ENCODE measurements at regions not wholly inside any gene's neighbourhood (a gene's known extent, or its start where the extent isn't known, plus 50 kb on each side); places are given as distances from the start of the nearest gene placed in this dataset.

DNA sequence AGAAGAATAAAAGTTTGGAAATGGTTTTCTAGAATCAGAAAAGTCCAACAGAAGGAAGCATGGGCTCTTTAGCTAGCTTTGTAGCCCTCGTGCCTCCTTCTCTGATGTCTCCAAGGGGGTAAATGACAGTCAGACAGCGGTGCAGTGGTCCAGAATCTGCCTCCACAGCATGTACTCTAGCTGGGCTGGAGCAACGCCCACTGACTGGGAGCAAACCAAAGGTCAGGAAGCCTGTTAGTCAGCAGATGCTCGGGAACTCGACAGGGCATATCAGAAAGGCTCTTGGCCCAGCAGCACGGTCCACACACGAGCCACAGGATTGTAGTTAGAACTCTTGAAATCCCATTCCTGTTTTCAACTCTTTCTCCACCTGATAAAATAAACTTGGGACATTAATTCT, 164.3 kb downstream of the GRIN2B start:
- Histone ChIP-seq H3K4me3 (replicated peaks; ENCODE audit: low read depth, low read length) (no peak overlapping the region), H3K27me3 (replicated peaks; ENCODE audit: control insufficient read depth, insufficient read depth, low read length) (no peaks in the 10 kb centered on the region), H3K36me3 (ENCODE audit: control insufficient read depth, insufficient read depth, low read length) (no peaks in the 10 kb centered on the region)
- TF ChIP-seq, protein P1, sequence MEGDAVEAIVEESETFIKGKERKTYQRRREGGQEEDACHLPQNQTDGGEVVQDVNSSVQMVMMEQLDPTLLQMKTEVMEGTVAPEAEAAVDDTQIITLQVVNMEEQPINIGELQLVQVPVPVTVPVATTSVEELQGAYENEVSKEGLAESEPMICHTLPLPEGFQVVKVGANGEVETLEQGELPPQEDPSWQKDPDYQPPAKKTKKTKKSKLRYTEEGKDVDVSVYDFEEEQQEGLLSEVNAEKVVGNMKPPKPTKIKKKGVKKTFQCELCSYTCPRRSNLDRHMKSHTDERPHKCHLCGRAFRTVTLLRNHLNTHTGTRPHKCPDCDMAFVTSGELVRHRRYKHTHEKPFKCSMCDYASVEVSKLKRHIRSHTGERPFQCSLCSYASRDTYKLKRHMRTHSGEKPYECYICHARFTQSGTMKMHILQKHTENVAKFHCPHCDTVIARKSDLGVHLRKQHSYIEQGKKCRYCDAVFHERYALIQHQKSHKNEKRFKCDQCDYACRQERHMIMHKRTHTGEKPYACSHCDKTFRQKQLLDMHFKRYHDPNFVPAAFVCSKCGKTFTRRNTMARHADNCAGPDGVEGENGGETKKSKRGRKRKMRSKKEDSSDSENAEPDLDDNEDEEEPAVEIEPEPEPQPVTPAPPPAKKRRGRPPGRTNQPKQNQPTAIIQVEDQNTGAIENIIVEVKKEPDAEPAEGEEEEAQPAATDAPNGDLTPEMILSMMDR (IDR thresholded peaks at IDR 0.05; ENCODE audit: insufficient read depth, low read length, poor library complexity, severe bottlenecking): no peak
- DNase-seq (ENCODE audit: extremely low read depth, insufficient read length): no peak

DNA sequence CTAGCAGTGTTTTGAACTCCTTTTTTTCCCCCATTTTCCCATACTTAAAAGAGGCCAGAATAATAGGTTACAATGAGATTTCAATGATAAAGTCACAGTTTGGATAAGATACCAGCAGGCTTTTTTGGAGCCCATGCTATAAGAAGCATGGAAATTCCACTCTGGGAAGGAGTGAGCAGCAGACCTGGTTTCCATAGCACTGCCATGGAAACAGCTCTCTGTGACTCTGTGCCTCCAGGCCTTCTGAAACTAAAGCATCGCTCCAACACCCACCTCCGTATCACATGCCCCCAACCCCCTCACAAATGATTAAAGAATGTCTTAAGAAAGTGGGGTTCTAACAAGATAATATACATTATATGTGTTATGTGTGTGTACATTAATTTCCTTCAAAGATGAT, 165.0 kb downstream of the GRIN2B start:
- Histone ChIP-seq H3K36me3 (ENCODE audit: control insufficient read depth, insufficient read depth, low read length) (no peaks in the 10 kb centered on the region), H3K4me3 (replicated peaks; ENCODE audit: low read depth, low read length) (no peak overlapping the region), H3K27me3 (replicated peaks; ENCODE audit: control insufficient read depth, insufficient read depth, low read length) (no peaks in the 10 kb centered on the region)
- no peak for DNase-seq (ENCODE audit: extremely low read depth, insufficient read length)
- TF ChIP-seq, protein P1 (IDR thresholded peaks at IDR 0.05; ENCODE audit: insufficient read depth, low read length, poor library complexity, severe bottlenecking): no peak

DNA sequence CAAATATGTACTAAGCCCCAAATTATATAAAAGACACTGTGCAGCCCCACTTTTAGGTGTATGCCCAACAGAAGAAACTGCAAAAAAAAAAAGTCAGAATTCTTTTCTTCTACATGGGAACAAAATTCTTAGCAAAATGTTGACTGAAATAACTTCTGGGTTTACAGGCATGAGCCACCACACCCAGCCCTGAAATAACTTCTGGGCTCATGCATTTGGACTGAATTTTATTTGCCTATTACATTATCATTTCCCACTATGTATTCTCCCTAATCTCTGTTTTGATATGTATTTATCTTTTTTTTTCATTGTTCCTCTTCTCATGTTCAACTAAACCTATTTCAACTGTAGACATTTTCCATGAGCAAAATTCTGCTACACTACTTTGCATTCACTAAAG, 169.2 kb downstream of the GRIN2B start:
- no peak for DNase-seq (ENCODE audit: extremely low read depth, insufficient read length)
- TF ChIP-seq, protein P1 (IDR thresholded peaks at IDR 0.05; ENCODE audit: insufficient read depth, low read length, poor library complexity, severe bottlenecking): no peak
- no peaks in the 10 kb centered on the region for H3K27me3 ChIP-seq (replicated peaks; ENCODE audit: control insufficient read depth, insufficient read depth, low read length)
- H3K4me3 ChIP-seq (replicated peaks; ENCODE audit: low read depth, low read length): no peak overlapping the region
- no peaks in the 10 kb centered on the region for H3K36me3 ChIP-seq (ENCODE audit: control insufficient read depth, insufficient read depth, low read length)

DNA sequence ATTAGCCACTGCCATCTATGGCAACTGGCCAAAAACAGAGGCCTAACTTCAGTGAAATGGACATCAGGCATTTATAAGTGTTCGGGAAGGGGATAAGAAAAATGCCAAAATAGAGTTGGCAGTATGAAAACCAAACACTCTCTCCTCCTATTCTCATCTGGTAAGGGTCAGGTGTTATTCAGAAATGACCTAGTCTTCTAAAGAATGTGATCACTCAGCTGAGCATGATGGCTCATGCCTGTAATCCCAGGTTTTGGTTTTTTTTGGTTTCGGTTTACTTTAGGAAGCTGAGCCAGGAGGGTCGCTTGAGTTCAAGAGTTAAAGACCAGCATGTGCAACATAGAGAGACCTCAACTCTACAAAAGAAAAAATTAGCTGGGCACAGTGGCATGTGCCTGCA, 170.3 kb downstream of the GRIN2B start:
- TF ChIP-seq, protein P1 (IDR thresholded peaks at IDR 0.05; ENCODE audit: insufficient read depth, low read length, poor library complexity, severe bottlenecking): no peak
- no peaks in the 10 kb centered on the region for H3K27me3 ChIP-seq (replicated peaks; ENCODE audit: control insufficient read depth, insufficient read depth, low read length)
- DNase-seq (ENCODE audit: extremely low read depth, insufficient read length): no peak
- no peak overlapping the region for H3K4me3 ChIP-seq (replicated peaks; ENCODE audit: low read depth, low read length)
- no peaks in the 10 kb centered on the region for H3K36me3 ChIP-seq (ENCODE audit: control insufficient read depth, insufficient read depth, low read length)

DNA sequence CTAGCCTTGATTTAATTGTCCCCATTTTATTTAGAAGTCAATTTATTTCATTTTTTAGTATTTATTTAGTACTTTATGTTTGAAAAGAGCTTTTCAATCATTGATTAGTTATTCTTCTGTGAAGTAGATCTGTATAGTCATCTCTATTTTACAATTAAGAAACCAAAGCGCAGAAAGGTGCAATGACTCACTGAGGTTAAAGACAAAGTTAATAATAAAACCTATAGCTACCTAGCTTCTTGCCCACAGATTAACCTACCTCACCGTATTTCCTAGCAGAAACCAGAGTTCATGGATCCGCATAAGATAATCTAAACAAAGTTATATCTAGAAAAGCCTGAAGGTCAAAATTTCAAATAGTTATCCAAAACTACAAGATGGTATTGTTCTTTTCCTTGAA, 176.4 kb downstream of the GRIN2B start:
- Histone ChIP-seq H3K36me3 (ENCODE audit: control insufficient read depth, insufficient read depth, low read length) (no peaks in the 10 kb centered on the region), H3K27me3 (replicated peaks; ENCODE audit: control insufficient read depth, insufficient read depth, low read length) (no peaks in the 10 kb centered on the region), H3K4me3 (replicated peaks; ENCODE audit: low read depth, low read length) (no peak overlapping the region)
- TF ChIP-seq, protein P1 (IDR thresholded peaks at IDR 0.05; ENCODE audit: insufficient read depth, low read length, poor library complexity, severe bottlenecking): no peak
- DNase-seq (ENCODE audit: extremely low read depth, insufficient read length): no peak

DNA sequence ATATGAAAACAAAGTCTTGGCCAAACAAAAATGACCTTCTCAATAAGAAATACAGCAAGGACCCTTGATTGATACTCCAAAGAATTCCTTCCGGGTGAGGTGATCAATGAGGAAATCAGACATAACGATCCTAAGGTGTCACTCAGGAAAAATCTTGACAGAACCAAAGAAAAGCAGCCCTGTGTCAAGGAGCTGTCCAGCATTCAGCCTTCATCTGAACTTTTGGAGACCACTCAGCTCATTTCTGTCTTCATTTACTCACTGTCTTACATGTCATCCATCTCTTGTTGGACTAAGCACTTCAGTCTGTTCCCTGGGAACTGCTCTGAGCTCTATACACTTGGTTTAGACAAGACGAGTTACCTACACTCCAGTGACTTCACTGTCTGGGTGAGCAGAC, 179.9 kb downstream of the GRIN2B start:
- Histone ChIP-seq H3K4me3 (replicated peaks; ENCODE audit: low read depth, low read length) (no peak overlapping the region), H3K36me3 (ENCODE audit: control insufficient read depth, insufficient read depth, low read length) (no peaks in the 10 kb centered on the region), H3K27me3 (replicated peaks; ENCODE audit: control insufficient read depth, insufficient read depth, low read length) (no peaks in the 10 kb centered on the region)
- no peak for DNase-seq (ENCODE audit: extremely low read depth, insufficient read length)
- TF ChIP-seq, protein P1 (IDR thresholded peaks at IDR 0.05; ENCODE audit: insufficient read depth, low read length, poor library complexity, severe bottlenecking): no peak

Measured in GM06990 (cell line).